ENCODE measurements at regions not wholly inside any gene's neighbourhood (a gene's known extent, or its start where the extent isn't known, plus 50 kb on each side); places are given as distances from the start of the nearest gene placed in this dataset.

GRCh38 chrX:87005885-87006284 is 511.7 kb upstream of the KLHL4 start:
- TF ChIP-seq KDM4A (IDR thresholded peaks at IDR 0.05; ENCODE audit: low read depth, low read length, severe bottlenecking) (no peak), SRF (IDR thresholded peaks at IDR 0.05; ENCODE audit: low read depth, low read length) (no peak), HDAC6 (IDR thresholded peaks at IDR 0.05; ENCODE audit: low read depth, low read length) (no peak), POU5F1 (IDR thresholded peaks at IDR 0.05; ENCODE audit: low read depth, low read length) (no peak), PHF8 (conservative IDR thresholded peaks at IDR 0.05; ENCODE audit: low read depth, low read length) (no peak), YY1 (IDR thresholded peaks at IDR 0.05; ENCODE audit: low read depth, low read length) (no peak), SP4 (IDR thresholded peaks at IDR 0.05; ENCODE audit: low read length) (no peak), KDM5A (IDR thresholded peaks at IDR 0.05; ENCODE audit: low read length) (no peak), BRCA1 (IDR thresholded peaks at IDR 0.05; ENCODE audit: low read depth, low read length) (no peak), CREB1 (IDR thresholded peaks at IDR 0.05) (no peak), ATF3 (IDR thresholded peaks at IDR 0.05; ENCODE audit: insufficient read depth, low read depth, low read length) (no peak), RNF2 (IDR thresholded peaks at IDR 0.05; ENCODE audit: borderline replicate concordance, low read depth, low read length, missing control alignments, poor library complexity, severe bottlenecking) (no peak), JUN (IDR thresholded peaks at IDR 0.05; ENCODE audit: low read depth, low read length) (no peak), EGR1 (IDR thresholded peaks at IDR 0.05; ENCODE audit: borderline replicate concordance, low read depth, low read length) (no peak), CBX5 (IDR thresholded peaks at IDR 0.05; ENCODE audit: low read depth, low read length) (no peak), SUZ12 (IDR thresholded peaks at IDR 0.05; ENCODE audit: low read length) (no peak)
- no peak overlapping the region for H2BK12ac ChIP-seq (ENCODE audit: low read depth, low read length)
- H3K23ac ChIP-seq (ENCODE audit: insufficient read length) = no peak overlapping the region
- H3K18ac ChIP-seq (ENCODE audit: extremely low read depth, low read length) = no peak overlapping the region
- H3K4me1 ChIP-seq (replicated peaks in 1 of 4; ENCODE audit: control insufficient read depth in 3 of 4, insufficient read depth in 4 of 4, low read length in 3 of 4) = peaks cover 0 to 2% (median 0%) of the 10 kb centered on the region in 4 experiments; a peak in 1 of 7 replicates
- no peak overlapping the region for H3K4me2 ChIP-seq (ENCODE audit: insufficient read depth in 1 of 2, low read depth in 2 of 2, low read length in 2 of 2)
- ChIA-PET POLR2A (ENCODE audit: partially characterized antibody) (no interaction called here), CTCF (ENCODE audit: partially characterized antibody) (interaction anchor here (0.6 kb wide), 1 partner anchor 1981 kb away, joined by 3 read pairs; no protein-coding TSS in a partner anchor)
- H4K5ac ChIP-seq (ENCODE audit: insufficient read length, low read depth, low read length) = no peak overlapping the region
- no peak overlapping the region for H2BK5ac ChIP-seq (ENCODE audit: low read depth, low read length)
- no peaks in the 10 kb centered on the region for H3K36me3 ChIP-seq (ENCODE audit: control insufficient read depth in 2 of 4, insufficient read depth in 4 of 4, low read length in 3 of 4)
- no peak overlapping the region for H2BK15ac ChIP-seq (ENCODE audit: low read length)
- no peak for DNase-seq (ENCODE audit: low read depth in 1 of 2, low spot score in 2 of 2)
- no peak overlapping the region for H2AK5ac ChIP-seq (ENCODE audit: low read depth, low read length)
- H3K14ac ChIP-seq (ENCODE audit: insufficient read length) = no peak overlapping the region
- H3K9ac ChIP-seq (replicated peaks in 1 of 4; ENCODE audit: extremely low read depth in 1 of 4, low read depth in 3 of 4, low read length in 3 of 4) = no peak overlapping the region
- H4K91ac ChIP-seq (replicated peaks; ENCODE audit: insufficient read length, low read length) = no peak overlapping the region
- no peaks in the 10 kb centered on the region for H3K23me2 ChIP-seq (ENCODE audit: low read depth, low read length)
- no peak overlapping the region for H3K4me3 ChIP-seq (ENCODE audit: extremely low read depth in 1 of 4, insufficient read depth in 2 of 4, low read depth in 3 of 4, low read length in 4 of 4)
- H3K56ac ChIP-seq (replicated peaks; ENCODE audit: insufficient read length, low read depth, low read length) = no peak overlapping the region
- H3K27me3 ChIP-seq (replicated peaks in 1 of 4; ENCODE audit: control insufficient read depth in 3 of 4, extremely low read depth in 1 of 4, insufficient read depth in 3 of 4, low read length in 3 of 4) = no peaks in the 10 kb centered on the region
- no peaks in the 10 kb centered on the region for H4K20me1 ChIP-seq (replicated peaks in 1 of 2; ENCODE audit: control insufficient read depth in 1 of 2, insufficient read depth in 2 of 2, low read length in 2 of 2)
- no peak overlapping the region for H3K4ac ChIP-seq (replicated peaks; ENCODE audit: insufficient read length, low read depth, low read length)
- FAIRE-seq = no peak
- no peaks in the 10 kb centered on the region for H3K79me2 ChIP-seq (ENCODE audit: control insufficient read depth in 1 of 2, insufficient read depth in 2 of 2, low read length in 2 of 2)
- H2BK120ac ChIP-seq (replicated peaks; ENCODE audit: low read depth, low read length) = no peak overlapping the region
- H2BK20ac ChIP-seq (ENCODE audit: low read length) = no peak overlapping the region
- no peaks in the 10 kb centered on the region for H3K79me1 ChIP-seq (ENCODE audit: low read depth, low read length)
- H4K8ac ChIP-seq (ENCODE audit: extremely low read depth, insufficient read depth, low read length) = no peak overlapping the region
- H3K9me3 ChIP-seq (ENCODE audit: insufficient read depth in 2 of 2, low read depth in 1 of 2, low read length in 1 of 2) = no peaks in the 10 kb centered on the region
- no peak overlapping the region for H2AFZ ChIP-seq (ENCODE audit: low read length)
- H3K27ac ChIP-seq (ENCODE audit: low read depth, low read length) = no peak overlapping the region
